Esophagus squamous epithelium (tissue), 5 donors: ENCODE measurements at regions not wholly inside any gene's neighbourhood (a gene's known extent, or its start where the extent isn't known, plus 50 kb on each side); places are given as distances from the start of the nearest gene placed in this dataset.

Experiments used
- DNase-seq: peaks from one replicate; lab custom pipeline; 2025; lab: John Stamatoyannopoulos, UW
- H3K27ac ChIP-seq, 4 donors: fragments of 200-600 bp; sonication (generic); one replicate each; pipeline ENCODE4 v1.5.1; 2016 to 2019; ENCODE audit warnings: mild to moderate bottlenecking in 1 of 4
- H3K27me3 ChIP-seq, 4 donors: fragments of 200-600 bp; sonication (generic); 1 replicate in 3 of 4; 2 replicates in 1 of 4; pipeline versions ENCODE4 v1.5.1 to v1.6.0; 2017 to 2021; ENCODE audit warnings: antibody characterized with exemption in 1 of 4
- H3K36me3 ChIP-seq, 3 donors: fragments of 200-600 bp; sonication (generic); one replicate each; pipeline ENCODE4 v1.5.1; 2016 to 2019
- H3K4me1 ChIP-seq, 3 donors: fragments of 200-600 bp; sonication (generic); one replicate each; pipeline ENCODE4 v1.5.1; 2017 to 2019
- H3K4me3 ChIP-seq, 4 donors: fragments of 200-600 bp; sonication (generic); 1 replicate in 3 of 4; 2 replicates in 1 of 4; pipeline ENCODE4 v1.5.1; 2016 to 2019; ENCODE audit warnings: mild to moderate bottlenecking in 2 of 4, moderate library complexity in 1 of 4
- H3K9me3 ChIP-seq, 3 donors: fragments of 200-600 bp; sonication (generic); one replicate each; pipeline ENCODE4 v1.5.1; 2016 to 2019
- CTCF ChIP-seq, 6 experiments: fragments of 450-650 bp in 4 of 6; fragments of 200-600 bp in 2 of 6; sonication (generic) in 2 of 6; IDR thresholded peaks; one replicate each; pipeline ENCODE4 v1.5.1; 2016 to 2019; ENCODE audit warnings: antibody characterized with exemption in 6 of 6, mild to moderate bottlenecking in 4 of 6, moderate library complexity in 4 of 6
- POLR2A ChIP-seq, 4 donors: fragments of 450-650 bp; IDR thresholded peaks; one replicate each; pipeline ENCODE4 v1.6.1; 2017; ENCODE audit warnings: antibody characterized with exemption in 4 of 4, mild to moderate bottlenecking in 4 of 4, moderate library complexity in 3 of 4
- WGBS, 2 donors: methylation state at CpG; one replicate each; pipeline ENCODE4 v1.1.5; 2018; 5-methylcytosine and 5-hydroxymethylcytosine counted together
- intact Hi-C: fragments of 100-400 bp; cut with DNase I; formaldehyde crosslinking; loops from one replicate; pipeline ENCODE4 v1.15.0; 2022
- donor health status: DM: yes; HTN: yes; CAD: no.

GRCh38 chr2:59308108-59308507 is 1067.0 kb upstream of the FANCL start:
- Histone ChIP-seq H3K27me3 (no peaks in the 10 kb centered on the region), H3K4me1 (no peaks in the 10 kb centered on the region), H3K9me3 (no peaks in the 10 kb centered on the region), H3K4me3 (no peak overlapping the region), H3K36me3 (no peaks in the 10 kb centered on the region), H3K27ac (no peak overlapping the region)
- intact Hi-C loops, result no loop called here
- no peak for DNase-seq
- WGBS, 2 donors, result 34 to 36% methylated on average over 4 of the region's 4 CpGs
- no peak for TF ChIP-seq POLR2A (IDR thresholded peaks at IDR 0.05)
- TF ChIP-seq CTCF (IDR thresholded peaks at IDR 0.05), result no peak

GRCh38 chr2:59307196-59307595 is 1066.1 kb upstream of the FANCL start:
- Histone ChIP-seq H3K36me3 (no peaks in the 10 kb centered on the region), H3K9me3 (no peaks in the 10 kb centered on the region), H3K27ac (no peak overlapping the region), H3K4me1 (no peaks in the 10 kb centered on the region), H3K27me3 (no peaks in the 10 kb centered on the region), H3K4me3 (no peak overlapping the region)
- no peak for DNase-seq
- TF ChIP-seq POLR2A (IDR thresholded peaks at IDR 0.05) (no peak), CTCF (IDR thresholded peaks at IDR 0.05) (no peak)
- WGBS, 2 donors, result 75 to 81% methylated on average over 1 of the region's 1 CpG
- intact Hi-C loops, result no loop called here

- Histone ChIP-seq H3K36me3 (no peaks in the 10 kb centered on the region), H3K27me3 (no peaks in the 10 kb centered on the region), H3K4me1 (peaks cover 0 to 11% (median 0%) of the 10 kb centered on the region in 3 donors), H3K9me3 (no peaks in the 10 kb centered on the region), H3K4me3 (no peak overlapping the region), H3K27ac (no peak overlapping the region)
- TF ChIP-seq POLR2A (IDR thresholded peaks at IDR 0.05), result no peak
- TF ChIP-seq CTCF (IDR thresholded peaks at IDR 0.05), result no peak
- intact Hi-C loops, result no loop called here
- no peak for DNase-seq
- WGBS, 2 donors, result 91 to 92% methylated on average over 4 of the region's 4 CpGs
These were observed 1062.1 kb upstream of the FANCL start for GRCh38 chr2:59303272-59303671.

GRCh38 chr2:59302683-59303082 is 1061.6 kb upstream of the FANCL start:
- Histone ChIP-seq H3K4me1 (peaks cover 0 to 17% (median 0%) of the 10 kb centered on the region in 3 donors), H3K4me3 (no peak overlapping the region), H3K27ac (no peak overlapping the region), H3K27me3 (no peaks in the 10 kb centered on the region), H3K9me3 (no peaks in the 10 kb centered on the region), H3K36me3 (no peaks in the 10 kb centered on the region)
- no peak for TF ChIP-seq POLR2A (IDR thresholded peaks at IDR 0.05)
- no peak for TF ChIP-seq CTCF (IDR thresholded peaks at IDR 0.05)
- intact Hi-C loops, result no loop called here
- whole genome bisulfite sequencing, 2 donors, result 80 to 96% methylated on average over 3 of the region's 3 CpGs
- DNase-seq, result no peak

- TF ChIP-seq POLR2A (IDR thresholded peaks at IDR 0.05) (no peak), CTCF (IDR thresholded peaks at IDR 0.05) (peak in 5 of 6 experiments; percentile 46 to 65 (median 57))
These were observed 1060.6 kb upstream of the FANCL start for GRCh38 chr2:59301466-59302402.

More at GRCh38 chr2:59301466-59302402, 1060.6 kb upstream of the FANCL start:
- H3K27me3 ChIP-seq, result no peaks in the 10 kb centered on the region
- 38 to 40% methylated on average over 14 of the region's 14 CpGs for WGBS, 2 donors
- intact Hi-C loops, result no loop called here
- H3K9me3 ChIP-seq, result no peaks in the 10 kb centered on the region
- H3K27ac ChIP-seq, result no peak overlapping the region
- no peak overlapping the region for H3K4me3 ChIP-seq
- DNase-seq, result no peak
- H3K36me3 ChIP-seq, result no peaks in the 10 kb centered on the region
- peaks cover 0 to 19% (median 0%) of the 10 kb centered on the region in 3 donors for H3K4me1 ChIP-seq
